Calu3 (cell line): ENCODE measurements at regions not wholly inside any gene's neighbourhood (a gene's known extent, or its start where the extent isn't known, plus 50 kb on each side); places are given as distances from the start of the nearest gene placed in this dataset.

Experiments
- BruUV-seq: library from RNA; stranded (reverse); fragments of 400-500 nt; replicated peaks from 2 replicates; lab custom pipeline; 2021; lab: Mats Ljungman, UMichigan
- CTCF ChIA-PET: fragments of 300-600 bp; sonication (Branson Sonifier 250); formaldehyde crosslinking; loops from one replicate; lab custom pipeline; 2022; ENCODE audit warnings: antibody characterized with exemption; lab: Charles Lee
- DNase-seq: peaks from one replicate; pipeline ENCODE4 v3.0.0; 2022
- H3K27ac Mint-ChIP-seq: one replicate; pipeline ENCODE4 v1.8.0; 2022; ENCODE audit warnings: mixed read lengths; ENCODE audit not compliant: unreplicated experiment
- H3K27me3 Mint-ChIP-seq: one replicate; pipeline ENCODE4 v1.8.0; 2022; ENCODE audit warnings: mixed read lengths; ENCODE audit not compliant: unreplicated experiment
- H3K36me3 Mint-ChIP-seq: one replicate; pipeline ENCODE4 v1.8.0; 2022; ENCODE audit warnings: mild to moderate bottlenecking, moderate library complexity, mixed read lengths; ENCODE audit not compliant: insufficient read depth, unreplicated experiment
- H3K4me1 Mint-ChIP-seq: one replicate; pipeline ENCODE4 v1.8.0; 2022; ENCODE audit warnings: mild to moderate bottlenecking, low read depth, mixed read lengths; ENCODE audit not compliant: unreplicated experiment
- H3K4me3 Mint-ChIP-seq: one replicate; pipeline ENCODE4 v1.8.0; 2022; ENCODE audit warnings: mild to moderate bottlenecking, low read depth, moderate library complexity, mixed read lengths; ENCODE audit not compliant: unreplicated experiment
- H3K9me3 Mint-ChIP-seq: one replicate; pipeline ENCODE4 v1.8.0; 2022; ENCODE audit warnings: low read depth, mixed read lengths; ENCODE audit not compliant: unreplicated experiment
- intact Hi-C: fragments of 100-400 bp; cut with micrococcal nuclease; formaldehyde crosslinking; loops from one replicate; pipeline ENCODE4 v1.10.0; 2022; ENCODE audit not compliant: unreplicated experiment
- TF ChIP-seq, protein P1 (sequence below): fragments of 200-600 bp; IDR thresholded peaks from one replicate; pipeline ENCODE4 v1.8.0; 2022; ENCODE audit warnings: antibody characterized with exemption; ENCODE audit not compliant: unreplicated experiment

DNA sequence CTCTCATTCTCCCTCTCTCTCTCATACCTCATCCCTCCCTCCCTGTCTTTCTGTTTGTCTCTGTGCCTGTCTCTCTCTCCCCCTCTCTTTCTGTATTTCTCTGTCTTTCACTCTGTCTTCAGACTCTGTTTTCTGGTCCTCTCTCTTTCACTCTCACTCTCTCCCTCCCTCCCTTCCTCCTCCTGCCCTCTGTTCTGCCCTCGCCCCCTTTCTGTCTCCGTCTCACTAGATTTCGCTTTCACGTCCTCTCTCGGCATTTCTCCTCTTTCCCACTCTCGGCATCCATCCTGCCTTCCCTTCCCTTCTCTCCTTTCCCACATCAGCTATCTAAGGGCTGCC, 183.0 kb downstream of the PHETA1 start:
- peaks cover 99% of the 10 kb centered on the region for H3K27me3 Mint-ChIP-seq
- H3K27ac Mint-ChIP-seq = no peak overlapping the region
- BruUV-seq = no TSS peak
- DNase-seq = no peak
- H3K36me3 Mint-ChIP-seq = no peaks in the 10 kb centered on the region
- TF ChIP-seq, protein P1, sequence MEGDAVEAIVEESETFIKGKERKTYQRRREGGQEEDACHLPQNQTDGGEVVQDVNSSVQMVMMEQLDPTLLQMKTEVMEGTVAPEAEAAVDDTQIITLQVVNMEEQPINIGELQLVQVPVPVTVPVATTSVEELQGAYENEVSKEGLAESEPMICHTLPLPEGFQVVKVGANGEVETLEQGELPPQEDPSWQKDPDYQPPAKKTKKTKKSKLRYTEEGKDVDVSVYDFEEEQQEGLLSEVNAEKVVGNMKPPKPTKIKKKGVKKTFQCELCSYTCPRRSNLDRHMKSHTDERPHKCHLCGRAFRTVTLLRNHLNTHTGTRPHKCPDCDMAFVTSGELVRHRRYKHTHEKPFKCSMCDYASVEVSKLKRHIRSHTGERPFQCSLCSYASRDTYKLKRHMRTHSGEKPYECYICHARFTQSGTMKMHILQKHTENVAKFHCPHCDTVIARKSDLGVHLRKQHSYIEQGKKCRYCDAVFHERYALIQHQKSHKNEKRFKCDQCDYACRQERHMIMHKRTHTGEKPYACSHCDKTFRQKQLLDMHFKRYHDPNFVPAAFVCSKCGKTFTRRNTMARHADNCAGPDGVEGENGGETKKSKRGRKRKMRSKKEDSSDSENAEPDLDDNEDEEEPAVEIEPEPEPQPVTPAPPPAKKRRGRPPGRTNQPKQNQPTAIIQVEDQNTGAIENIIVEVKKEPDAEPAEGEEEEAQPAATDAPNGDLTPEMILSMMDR = no peak
- H3K4me1 Mint-ChIP-seq = no peaks in the 10 kb centered on the region
- intact Hi-C loops = no loop called here
- H3K9me3 Mint-ChIP-seq = no peaks in the 10 kb centered on the region
- CTCF ChIA-PET = no interaction called here
- H3K4me3 Mint-ChIP-seq = no peak overlapping the region

DNA sequence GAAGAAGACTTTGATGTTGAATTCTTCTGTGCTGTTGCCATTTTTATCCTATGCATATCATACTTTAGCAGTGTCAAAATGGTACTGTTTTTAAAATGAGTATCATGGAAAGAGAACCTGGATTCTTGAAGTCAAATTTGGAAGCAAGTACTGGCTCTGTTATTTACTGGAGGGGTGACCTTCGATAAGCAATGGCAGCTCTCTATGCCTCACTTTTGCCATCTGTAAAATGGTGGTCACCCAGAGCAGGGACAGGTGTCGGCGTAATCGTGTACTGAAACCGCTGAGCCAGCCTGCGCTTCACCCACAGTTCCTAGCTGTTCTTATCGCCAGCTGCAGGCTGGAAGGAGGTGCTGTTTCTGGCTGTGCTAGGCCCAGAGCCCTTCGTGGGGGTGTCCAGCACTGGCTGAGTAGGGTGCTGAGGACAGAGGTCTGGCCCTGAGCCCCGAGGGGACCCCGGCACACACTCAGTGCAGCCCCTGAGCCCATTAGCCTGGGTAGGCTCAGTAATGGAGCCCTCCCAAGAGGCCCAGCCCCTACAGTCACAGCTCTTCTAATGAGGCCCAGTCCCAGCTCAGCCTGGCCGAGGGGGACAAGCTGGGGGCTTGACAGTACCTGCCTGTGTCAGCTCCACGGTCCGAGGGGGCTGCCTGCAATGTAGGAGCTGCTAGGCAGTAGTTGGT, 183.5 kb downstream of the PHETA1 start:
- Mint-ChIP-seq H3K9me3 (no peaks in the 10 kb centered on the region), H3K27ac (no peak overlapping the region), H3K36me3 (no peaks in the 10 kb centered on the region), H3K4me3 (no peak overlapping the region), H3K27me3 (peaks cover 99% of the 10 kb centered on the region), H3K4me1 (no peaks in the 10 kb centered on the region)
- TF ChIP-seq, protein P1 = no peak
- intact Hi-C loops = no loop called here
- no peak for DNase-seq
- no TSS peak for BruUV-seq
- CTCF ChIA-PET = interaction anchor here (0.8 kb wide), 1 partner anchor 40 kb away, joined by 3 read pairs; no protein-coding TSS in a partner anchor

DNA sequence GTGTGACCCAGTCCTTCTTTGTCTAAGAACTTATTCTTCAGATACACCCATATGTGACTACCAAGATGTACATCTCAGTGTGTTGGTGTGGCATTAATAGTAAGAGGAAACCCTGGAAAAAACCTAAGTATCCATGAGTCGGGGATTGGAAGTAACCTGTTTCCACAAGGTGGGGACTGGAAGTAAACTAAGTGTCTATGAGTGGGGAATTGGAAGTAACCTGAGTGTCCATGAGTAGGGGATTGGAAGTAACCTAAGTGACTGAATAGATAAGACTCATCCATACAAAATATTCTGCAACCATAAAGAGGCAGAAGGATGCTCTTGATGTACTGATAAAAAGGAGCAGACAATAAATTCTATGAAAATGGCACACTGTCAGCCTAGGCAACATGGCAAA, 184.7 kb downstream of the PHETA1 start:
- H3K4me3 Mint-ChIP-seq = no peak overlapping the region
- H3K27ac Mint-ChIP-seq = no peak overlapping the region
- no peaks in the 10 kb centered on the region for H3K9me3 Mint-ChIP-seq
- no peaks in the 10 kb centered on the region for H3K36me3 Mint-ChIP-seq
- TF ChIP-seq, protein P1 = no peak
- no peak for DNase-seq
- CTCF ChIA-PET = interaction anchor here (0.6 to 0.7 kb wide), 2 partner anchors 86 to 496 kb away, joined by 5 to 10 read pairs; no protein-coding TSS in a partner anchor
- H3K4me1 Mint-ChIP-seq = no peaks in the 10 kb centered on the region
- intact Hi-C loops = no loop called here
- no TSS peak for BruUV-seq
- peaks cover 99% of the 10 kb centered on the region for H3K27me3 Mint-ChIP-seq

DNA sequence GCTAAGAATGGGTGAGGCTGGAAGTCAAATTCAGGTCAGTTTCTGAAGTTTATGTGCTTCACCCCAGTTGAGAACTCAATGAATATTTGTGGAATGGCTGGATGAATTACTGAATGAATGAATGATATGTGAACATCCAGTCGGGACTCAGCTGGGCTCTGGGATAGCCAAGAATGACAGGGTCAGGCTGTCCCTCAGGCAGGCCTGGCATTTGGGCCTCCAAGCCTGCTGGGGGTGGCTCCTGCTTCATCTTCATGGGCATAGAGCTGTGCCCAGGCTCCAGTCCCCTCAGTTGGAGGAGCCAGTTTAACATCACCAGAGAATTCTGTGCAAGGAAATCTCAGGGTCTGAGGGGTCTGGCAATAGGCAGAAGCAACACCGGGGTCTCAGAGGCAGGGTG, 185.8 kb downstream of the PHETA1 start:
- intact Hi-C loops = no loop called here
- Mint-ChIP-seq H3K36me3 (no peaks in the 10 kb centered on the region), H3K4me1 (no peaks in the 10 kb centered on the region), H3K9me3 (no peaks in the 10 kb centered on the region), H3K4me3 (no peak overlapping the region), H3K27me3 (peaks cover 99% of the 10 kb centered on the region), H3K27ac (no peak overlapping the region)
- DNase-seq = no peak
- CTCF ChIA-PET = no interaction called here
- TF ChIP-seq, protein P1 = no peak
- BruUV-seq = no TSS peak
